ENCODE measurements at regions not wholly inside any gene's neighbourhood (a gene's known extent, or its start where the extent isn't known, plus 50 kb on each side); places are given as distances from the start of the nearest gene placed in this dataset.
A peak's percentile ranks its signal among the peaks of the same experiment; 100 is the strongest.

DNA sequence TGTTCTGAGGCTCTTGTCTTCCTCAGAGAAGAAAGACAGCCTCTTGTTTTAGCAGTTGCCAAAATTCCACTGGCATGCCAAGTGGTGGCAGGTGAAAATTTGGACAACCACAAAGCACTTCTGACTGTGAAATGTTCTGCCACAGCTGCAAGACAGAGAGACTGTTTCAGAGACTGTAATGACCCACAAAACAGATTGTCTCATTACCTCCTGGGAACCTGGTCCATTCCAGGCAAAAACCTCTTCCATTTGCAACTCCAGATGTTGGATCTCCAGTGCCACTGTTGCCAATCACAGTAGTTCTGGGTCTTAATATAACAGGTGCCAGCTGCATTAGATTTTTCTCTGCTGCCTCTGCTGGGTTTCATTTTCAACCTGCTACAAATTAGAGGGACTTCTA is 911.5 kb downstream of the UQCRFS1 start (continued):
- TF ChIP-seq, protein P1, sequence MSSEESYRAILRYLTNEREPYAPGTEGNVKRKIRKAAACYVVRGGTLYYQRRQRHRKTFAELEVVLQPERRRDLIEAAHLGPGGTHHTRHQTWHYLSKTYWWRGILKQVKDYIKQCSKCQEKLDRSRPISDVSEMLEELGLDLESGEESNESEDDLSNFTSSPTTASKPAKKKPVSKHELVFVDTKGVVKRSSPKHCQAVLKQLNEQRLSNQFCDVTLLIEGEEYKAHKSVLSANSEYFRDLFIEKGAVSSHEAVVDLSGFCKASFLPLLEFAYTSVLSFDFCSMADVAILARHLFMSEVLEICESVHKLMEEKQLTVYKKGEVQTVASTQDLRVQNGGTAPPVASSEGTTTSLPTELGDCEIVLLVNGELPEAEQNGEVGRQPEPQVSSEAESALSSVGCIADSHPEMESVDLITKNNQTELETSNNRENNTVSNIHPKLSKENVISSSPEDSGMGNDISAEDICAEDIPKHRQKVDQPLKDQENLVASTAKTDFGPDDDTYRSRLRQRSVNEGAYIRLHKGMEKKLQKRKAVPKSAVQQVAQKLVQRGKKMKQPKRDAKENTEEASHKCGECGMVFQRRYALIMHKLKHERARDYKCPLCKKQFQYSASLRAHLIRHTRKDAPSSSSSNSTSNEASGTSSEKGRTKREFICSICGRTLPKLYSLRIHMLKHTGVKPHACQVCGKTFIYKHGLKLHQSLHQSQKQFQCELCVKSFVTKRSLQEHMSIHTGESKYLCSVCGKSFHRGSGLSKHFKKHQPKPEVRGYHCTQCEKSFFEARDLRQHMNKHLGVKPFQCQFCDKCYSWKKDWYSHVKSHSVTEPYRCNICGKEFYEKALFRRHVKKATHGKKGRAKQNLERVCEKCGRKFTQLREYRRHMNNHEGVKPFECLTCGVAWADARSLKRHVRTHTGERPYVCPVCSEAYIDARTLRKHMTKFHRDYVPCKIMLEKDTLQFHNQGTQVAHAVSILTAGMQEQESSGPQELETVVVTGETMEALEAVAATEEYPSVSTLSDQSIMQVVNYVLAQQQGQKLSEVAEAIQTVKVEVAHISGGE (tag by site-specific recombination; conservative IDR thresholded peaks at IDR 0.05; ENCODE audit: low read depth): no peak
- TF ChIP-seq KLF8 (tag by site-specific recombination; IDR thresholded peaks at IDR 0.05) (no peak), ZNF169 (tag by site-specific recombination; IDR thresholded peaks at IDR 0.05) (no peak), ZNF501 (tag by site-specific recombination; IDR thresholded peaks at IDR 0.05) (no peak), ZNF274 (IDR thresholded peaks at IDR 0.05; ENCODE audit: low read length) (no peak), ZNF274 (tag by site-specific recombination; IDR thresholded peaks at IDR 0.05; ENCODE audit: borderline replicate concordance) (no peak)
- TF ChIP-seq, protein P2, sequence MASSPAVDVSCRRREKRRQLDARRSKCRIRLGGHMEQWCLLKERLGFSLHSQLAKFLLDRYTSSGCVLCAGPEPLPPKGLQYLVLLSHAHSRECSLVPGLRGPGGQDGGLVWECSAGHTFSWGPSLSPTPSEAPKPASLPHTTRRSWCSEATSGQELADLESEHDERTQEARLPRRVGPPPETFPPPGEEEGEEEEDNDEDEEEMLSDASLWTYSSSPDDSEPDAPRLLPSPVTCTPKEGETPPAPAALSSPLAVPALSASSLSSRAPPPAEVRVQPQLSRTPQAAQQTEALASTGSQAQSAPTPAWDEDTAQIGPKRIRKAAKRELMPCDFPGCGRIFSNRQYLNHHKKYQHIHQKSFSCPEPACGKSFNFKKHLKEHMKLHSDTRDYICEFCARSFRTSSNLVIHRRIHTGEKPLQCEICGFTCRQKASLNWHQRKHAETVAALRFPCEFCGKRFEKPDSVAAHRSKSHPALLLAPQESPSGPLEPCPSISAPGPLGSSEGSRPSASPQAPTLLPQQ (tag by site-specific recombination; IDR thresholded peaks at IDR 0.05): no peak

DNA sequence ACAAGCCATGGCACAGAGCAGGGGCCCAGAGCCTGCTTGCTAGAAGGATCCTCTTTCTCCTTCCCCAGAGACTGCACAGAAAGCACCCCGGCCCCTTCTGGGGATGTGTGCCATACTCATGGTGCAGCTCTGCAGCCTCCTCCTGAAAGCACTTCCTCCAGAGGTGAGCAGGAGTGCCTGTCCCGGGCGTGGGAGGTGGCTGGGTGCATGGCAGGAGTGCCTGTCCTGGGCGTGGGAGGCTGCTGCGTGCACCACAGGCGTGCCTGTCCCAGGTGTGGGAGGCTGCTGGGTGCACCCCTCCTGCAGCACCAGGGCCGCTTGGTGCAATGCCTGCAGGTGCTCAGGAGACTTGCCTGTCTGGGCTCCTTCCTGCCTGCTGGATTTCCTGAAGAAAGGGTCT is 913.3 kb downstream of the UQCRFS1 start:
- Histone ChIP-seq H3K4me3 (ENCODE audit: low read depth, low read length) (no peak overlapping the region), H3K4me1 (ENCODE audit: control insufficient read depth, insufficient read depth, low read length) (no peaks in the 10 kb centered on the region), H3K27ac (ENCODE audit: extremely low read depth, low read depth, low read length) (no peak overlapping the region), H3K9me3 (ENCODE audit: control insufficient read depth, insufficient read depth, low read depth, low read length) (no peaks in the 10 kb centered on the region; the same call in 1 of the 2 replicates), H3K36me3 (ENCODE audit: control insufficient read depth in 2 of 2, insufficient read depth in 1 of 2, low read length in 2 of 2) (no peaks in the 10 kb centered on the region)
- ChIA-PET CTCF (interaction anchor here (0.6 to 1.4 kb wide), 5 partner anchors 26 to 389 kb away, joined by 3 to 6 read pairs (median 3); no protein-coding TSS in a partner anchor), POLR2A (no interaction called here)
- TF ChIP-seq EGR2 (tag by site-specific recombination; IDR thresholded peaks at IDR 0.05; ENCODE audit: low read depth) (peak; percentile 81), ZNF133 (tag by site-specific recombination; IDR thresholded peaks at IDR 0.05) (no peak), ZFHX2 (tag by site-specific recombination; conservative IDR thresholded peaks at IDR 0.05) (peak; percentile 79), KLF1 (tag by site-specific recombination; IDR thresholded peaks at IDR 0.05) (peak; percentile 66)
- TF ChIP-seq, protein P3, sequence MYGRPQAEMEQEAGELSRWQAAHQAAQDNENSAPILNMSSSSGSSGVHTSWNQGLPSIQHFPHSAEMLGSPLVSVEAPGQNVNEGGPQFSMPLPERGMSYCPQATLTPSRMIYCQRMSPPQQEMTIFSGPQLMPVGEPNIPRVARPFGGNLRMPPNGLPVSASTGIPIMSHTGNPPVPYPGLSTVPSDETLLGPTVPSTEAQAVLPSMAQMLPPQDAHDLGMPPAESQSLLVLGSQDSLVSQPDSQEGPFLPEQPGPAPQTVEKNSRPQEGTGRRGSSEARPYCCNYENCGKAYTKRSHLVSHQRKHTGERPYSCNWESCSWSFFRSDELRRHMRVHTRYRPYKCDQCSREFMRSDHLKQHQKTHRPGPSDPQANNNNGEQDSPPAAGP (tag by site-specific recombination; IDR thresholded peaks at IDR 0.05): peak; percentile 50; the same call in 1 of the 2 replicates
- TF ChIP-seq, protein P4, sequence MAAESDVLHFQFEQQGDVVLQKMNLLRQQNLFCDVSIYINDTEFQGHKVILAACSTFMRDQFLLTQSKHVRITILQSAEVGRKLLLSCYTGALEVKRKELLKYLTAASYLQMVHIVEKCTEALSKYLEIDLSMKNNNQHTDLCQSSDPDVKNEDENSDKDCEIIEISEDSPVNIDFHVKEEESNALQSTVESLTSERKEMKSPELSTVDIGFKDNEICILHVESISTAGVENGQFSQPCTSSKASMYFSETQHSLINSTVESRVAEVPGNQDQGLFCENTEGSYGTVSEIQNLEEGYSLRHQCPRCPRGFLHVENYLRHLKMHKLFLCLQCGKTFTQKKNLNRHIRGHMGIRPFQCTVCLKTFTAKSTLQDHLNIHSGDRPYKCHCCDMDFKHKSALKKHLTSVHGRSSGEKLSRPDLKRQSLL (tag by site-specific recombination; IDR thresholded peaks at IDR 0.05): no peak

DNA sequence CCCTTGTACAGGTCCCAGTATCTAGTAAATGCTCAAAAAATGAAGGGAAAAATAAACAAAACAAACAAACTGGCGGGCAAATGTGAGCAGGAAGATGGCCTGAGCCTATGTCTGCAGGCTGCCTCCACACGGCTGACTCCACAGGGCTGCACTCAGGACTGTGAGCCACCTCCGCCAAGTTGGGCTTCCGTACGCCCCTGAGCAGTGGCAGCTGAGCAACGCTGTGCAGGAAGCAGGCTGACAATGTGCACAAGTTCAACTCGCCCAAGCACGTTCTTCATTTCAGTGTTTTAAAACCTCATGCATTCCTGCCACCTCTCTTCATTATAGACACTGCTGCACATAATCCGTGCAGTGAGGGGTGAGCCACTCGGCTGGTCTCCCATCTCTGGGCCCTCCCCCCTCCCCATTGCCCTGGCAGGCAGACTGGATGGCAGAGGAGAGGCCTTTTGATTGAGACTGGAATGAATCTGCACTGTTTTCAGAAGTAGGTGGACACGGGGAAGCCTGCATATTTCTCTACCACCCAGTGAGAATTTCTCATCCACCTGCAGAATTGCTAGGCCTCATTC is 915.3 kb downstream of the UQCRFS1 start:
- Histone ChIP-seq H3K9me3 (ENCODE audit: control insufficient read depth, insufficient read depth, low read depth, low read length) (no peaks in the 10 kb centered on the region; the same call in 1 of the 2 replicates), H3K4me3 (ENCODE audit: low read depth, low read length) (no peak overlapping the region), H3K27ac (ENCODE audit: extremely low read depth, low read depth, low read length) (no peak overlapping the region), H3K36me3 (ENCODE audit: control insufficient read depth in 2 of 2, insufficient read depth in 1 of 2, low read length in 2 of 2) (peaks cover 0 to 3% of the 10 kb centered on the region in 2 experiments; a peak in 1 of 3 replicates), H3K4me1 (ENCODE audit: control insufficient read depth, insufficient read depth, low read length) (peaks cover 17% of the 10 kb centered on the region)
- POLR2A ChIA-PET: no interaction called here
- CTCF ChIA-PET: interaction anchor here (0.6 to 1.3 kb wide), 4 partner anchors 24 to 412 kb away, joined by 3 to 6 read pairs (median 4); no protein-coding TSS in a partner anchor
- TF ChIP-seq, protein P5, sequence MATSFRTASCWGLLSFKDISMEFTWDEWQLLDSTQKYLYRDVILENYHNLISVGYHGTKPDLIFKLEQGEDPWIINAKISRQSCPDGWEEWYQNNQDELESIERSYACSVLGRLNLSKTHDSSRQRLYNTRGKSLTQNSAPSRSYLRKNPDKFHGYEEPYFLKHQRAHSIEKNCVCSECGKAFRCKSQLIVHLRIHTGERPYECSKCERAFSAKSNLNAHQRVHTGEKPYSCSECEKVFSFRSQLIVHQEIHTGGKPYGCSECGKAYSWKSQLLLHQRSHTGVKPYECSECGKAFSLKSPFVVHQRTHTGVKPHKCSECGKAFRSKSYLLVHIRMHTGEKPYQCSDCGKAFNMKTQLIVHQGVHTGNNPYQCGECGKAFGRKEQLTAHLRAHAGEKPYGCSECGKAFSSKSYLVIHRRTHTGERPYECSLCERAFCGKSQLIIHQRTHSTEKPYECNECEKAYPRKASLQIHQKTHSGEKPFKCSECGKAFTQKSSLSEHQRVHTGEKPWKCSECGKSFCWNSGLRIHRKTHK (tag by site-specific recombination; IDR thresholded peaks at IDR 0.05): no peak
- TF ChIP-seq ZNF677 (tag by site-specific recombination; IDR thresholded peaks at IDR 0.05) (no peak), ZNF473 (tag by site-specific recombination; IDR thresholded peaks at IDR 0.05) (no peak), ZNF132 (tag by site-specific recombination; IDR thresholded peaks at IDR 0.05; ENCODE audit: borderline replicate concordance) (no peak)
